TTC549 (cell line): ENCODE measurements at regions not wholly inside any gene's neighbourhood (a gene's known extent, or its start where the extent isn't known, plus 50 kb on each side); places are given as distances from the start of the nearest gene placed in this dataset.

Source experiments
- FAIRE-seq: peaks from 2 replicates; lab custom pipeline; 2012; peaks lifted over from hg19 to GRCh38; lab: Jason Lieb, UNC

DNA sequence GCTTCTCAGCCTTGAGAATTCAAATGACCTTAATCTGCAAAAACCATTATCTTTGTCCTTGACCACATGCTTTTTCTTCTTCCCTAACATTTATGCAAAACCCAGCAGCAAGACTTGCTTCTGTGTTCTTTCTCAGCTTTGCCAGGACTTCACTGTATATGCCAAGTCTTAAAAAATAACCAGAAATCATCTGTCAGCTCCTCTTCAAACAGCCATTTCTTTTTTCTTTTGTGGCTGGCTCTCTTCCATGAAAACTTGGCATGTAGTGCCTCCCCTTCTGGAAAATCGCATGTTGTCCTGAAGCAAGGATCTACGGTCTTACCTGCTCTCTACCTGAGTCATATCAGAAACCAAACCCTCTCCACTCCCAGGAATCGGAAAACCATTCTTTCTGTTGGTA is 364.9 kb downstream of the RPS29 start:
- no peak for FAIRE-seq

DNA sequence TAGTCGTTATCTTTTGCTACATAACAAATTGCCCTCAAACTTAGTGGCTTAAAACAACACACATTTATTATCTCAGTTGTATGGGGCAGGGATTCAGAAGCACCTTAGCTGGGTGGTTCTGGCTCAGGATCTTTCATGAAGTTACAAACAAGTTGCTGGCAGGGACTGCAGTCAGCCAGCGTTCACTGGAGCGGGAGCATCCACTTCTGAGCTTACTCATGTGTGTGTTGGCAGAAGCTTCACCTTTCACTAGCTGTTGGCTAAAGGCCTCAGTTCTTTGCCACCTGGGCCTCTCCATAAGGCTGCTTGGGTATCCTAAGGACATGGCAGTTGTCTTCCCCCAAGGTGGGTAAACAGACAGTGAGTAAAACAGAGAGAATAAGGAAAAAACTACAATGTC is 365.7 kb downstream of the RPS29 start:
- FAIRE-seq = no peak

DNA sequence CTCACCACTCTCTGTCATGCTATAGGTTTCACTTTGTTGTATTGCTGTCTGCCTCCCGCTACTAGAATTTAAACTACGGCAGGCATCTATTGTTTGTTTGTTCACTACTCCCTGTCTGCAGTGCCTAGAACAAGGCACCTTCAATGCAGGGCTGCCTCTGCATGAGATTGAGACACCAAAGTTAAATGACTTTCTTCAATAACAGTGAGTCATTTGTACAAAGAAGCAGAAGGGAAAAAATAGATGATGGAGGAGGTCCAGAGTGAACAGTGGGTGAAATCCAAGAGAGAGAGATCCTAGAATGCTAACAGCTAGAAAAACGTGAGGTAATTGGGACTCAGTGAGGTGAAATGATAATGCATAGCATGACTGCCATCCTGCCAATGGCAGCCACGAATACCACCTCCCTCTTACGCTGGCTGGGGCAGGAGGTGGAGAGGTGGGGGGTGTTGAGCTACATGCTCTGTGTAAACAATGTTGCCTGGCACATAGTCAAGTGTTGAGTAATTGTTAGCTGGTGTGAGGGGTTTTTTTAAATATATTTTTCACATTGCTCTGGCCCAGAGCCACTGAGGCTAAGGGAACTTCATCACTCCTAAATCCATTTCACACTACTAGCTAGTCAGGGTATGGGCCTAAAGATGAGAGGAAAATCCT is 367.6 kb downstream of the RPS29 start:
- FAIRE-seq = no peak

DNA sequence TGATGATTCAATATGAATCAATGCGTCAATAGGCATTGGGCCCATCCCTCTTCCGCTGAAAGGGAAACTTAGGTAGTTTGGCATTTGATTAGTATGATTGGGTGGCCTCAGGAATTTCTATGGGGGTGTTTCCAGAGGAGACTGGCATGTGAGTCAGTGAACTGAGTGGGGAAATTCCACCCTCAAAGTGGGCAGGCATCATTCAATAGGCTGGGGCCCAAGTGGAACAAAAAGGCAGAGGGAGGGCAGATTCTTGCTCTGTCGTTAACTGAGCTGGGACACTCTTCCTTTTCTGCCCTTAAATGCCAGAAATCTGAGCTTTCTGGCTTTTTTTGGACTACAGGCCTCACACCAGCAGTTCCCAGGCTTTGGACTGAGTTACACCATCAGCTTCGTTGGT is 373.5 kb downstream of the RPS29 start:
- FAIRE-seq = no peak

DNA sequence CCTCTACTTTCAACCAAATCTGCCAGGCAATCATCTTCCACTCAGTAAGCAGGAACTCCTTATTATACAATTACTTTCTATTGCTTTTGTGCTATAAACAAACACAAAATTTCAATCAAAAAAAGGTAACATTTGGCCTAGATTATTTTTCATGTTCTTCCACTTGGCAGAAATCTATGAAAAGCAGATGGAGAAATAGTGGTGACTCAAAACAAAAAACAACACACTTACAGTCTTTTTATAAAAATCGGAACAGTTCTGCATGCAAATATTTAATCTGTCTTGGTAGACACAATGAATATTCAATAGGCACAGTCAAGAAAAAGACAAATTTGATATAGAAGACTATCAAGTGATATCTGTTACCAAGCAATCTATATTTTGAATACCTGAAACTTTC is 376.8 kb downstream of the RPS29 start:
- no peak for FAIRE-seq

DNA sequence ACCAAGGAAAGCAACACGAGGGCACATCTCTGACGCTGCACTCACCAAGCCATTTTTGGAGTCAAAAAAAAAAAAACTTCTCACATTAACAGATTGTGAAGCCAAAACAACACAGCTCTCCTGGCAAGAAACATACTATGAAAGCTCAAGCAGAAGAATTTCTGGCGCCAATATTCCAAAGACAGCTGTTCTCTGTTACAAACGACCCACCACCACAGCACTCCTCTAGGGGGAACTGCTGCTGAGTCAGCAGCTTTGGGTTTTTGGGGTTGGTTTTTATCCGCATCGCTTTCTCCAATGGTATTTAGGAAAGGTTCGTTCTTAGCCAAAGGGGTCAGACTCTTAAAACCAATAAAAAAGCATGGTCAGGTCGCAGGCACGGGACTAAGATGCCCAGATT is 379.4 kb downstream of the RPS29 start:
- no peak for FAIRE-seq

DNA sequence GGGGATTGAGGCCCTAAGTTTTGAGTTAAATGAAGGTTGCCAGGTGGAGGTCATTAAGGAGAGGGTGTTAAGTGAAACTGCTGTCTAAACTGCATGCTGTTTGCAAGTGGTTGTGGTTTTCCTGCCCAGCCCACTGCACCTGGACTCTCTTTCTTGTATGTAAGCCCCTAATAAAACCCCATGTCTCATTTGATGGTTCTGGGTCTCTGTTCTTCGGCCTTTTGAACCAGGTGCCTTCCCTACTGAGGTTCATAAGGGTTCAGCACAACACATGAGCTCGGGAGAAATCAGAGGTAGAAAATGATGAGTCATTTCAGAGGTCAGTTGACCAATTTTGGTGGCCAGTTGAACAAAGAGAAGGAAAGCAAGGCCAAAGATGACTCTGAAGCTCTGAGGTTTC is 382.5 kb downstream of the RPS29 start:
- FAIRE-seq = no peak

DNA sequence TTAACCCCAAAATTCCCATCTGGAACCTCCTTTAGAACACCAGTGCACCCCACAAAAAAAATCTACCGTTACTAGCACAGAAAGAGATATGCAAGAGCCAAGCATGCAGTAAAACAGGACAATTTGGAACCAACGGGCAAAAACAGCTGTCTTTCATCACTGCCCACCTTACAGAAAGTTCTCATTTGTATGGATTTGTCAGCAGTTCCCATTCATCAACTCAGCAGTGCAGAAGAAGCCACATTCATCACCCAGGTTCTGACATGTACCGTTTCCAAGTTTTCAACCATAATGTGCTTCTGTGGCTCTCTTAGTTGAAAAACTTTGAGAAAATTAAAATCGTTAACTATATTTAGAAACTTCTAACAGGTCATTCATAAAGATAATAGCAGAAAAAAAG is 387.0 kb downstream of the RPS29 start:
- no peak for FAIRE-seq

DNA sequence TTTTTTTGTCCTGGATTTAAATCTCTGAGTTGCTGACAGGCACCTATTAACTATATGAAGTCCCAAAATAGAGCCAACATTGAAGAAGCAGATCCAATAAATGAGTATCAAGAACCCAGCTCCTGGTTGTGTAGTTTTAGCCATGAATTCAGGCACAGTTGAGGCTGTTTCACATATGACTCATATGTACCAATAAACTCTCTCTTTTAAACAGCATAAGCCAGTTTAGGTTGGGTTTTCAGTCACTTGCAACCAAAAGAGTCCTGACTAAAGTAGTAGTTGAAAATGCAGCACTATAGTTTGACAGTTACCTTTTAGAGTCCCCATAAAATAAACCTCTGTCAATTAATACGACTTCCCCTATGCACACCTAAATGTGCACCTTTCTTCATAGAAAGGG is 389.9 kb downstream of the RPS29 start:
- no peak for FAIRE-seq

DNA sequence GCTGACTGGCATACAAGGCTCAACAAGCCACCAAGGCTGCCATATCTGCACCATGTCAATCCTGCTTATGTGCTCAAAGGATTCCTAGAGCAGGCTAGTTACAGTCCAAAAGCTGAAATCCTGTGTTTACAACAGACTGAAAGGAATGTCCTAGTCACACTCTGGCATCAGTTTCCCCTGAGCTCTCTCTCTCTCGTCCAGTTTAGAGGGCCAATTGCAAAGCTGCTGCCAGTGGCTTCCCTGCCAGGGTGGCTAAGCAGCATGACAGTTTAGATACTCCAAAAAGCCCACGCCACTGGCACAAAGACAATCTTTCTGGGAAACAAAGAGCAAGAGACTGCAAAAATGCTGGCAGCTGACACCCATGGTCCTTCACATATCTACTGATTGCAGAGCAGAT is 392.1 kb downstream of the RPS29 start:
- no peak for FAIRE-seq

DNA sequence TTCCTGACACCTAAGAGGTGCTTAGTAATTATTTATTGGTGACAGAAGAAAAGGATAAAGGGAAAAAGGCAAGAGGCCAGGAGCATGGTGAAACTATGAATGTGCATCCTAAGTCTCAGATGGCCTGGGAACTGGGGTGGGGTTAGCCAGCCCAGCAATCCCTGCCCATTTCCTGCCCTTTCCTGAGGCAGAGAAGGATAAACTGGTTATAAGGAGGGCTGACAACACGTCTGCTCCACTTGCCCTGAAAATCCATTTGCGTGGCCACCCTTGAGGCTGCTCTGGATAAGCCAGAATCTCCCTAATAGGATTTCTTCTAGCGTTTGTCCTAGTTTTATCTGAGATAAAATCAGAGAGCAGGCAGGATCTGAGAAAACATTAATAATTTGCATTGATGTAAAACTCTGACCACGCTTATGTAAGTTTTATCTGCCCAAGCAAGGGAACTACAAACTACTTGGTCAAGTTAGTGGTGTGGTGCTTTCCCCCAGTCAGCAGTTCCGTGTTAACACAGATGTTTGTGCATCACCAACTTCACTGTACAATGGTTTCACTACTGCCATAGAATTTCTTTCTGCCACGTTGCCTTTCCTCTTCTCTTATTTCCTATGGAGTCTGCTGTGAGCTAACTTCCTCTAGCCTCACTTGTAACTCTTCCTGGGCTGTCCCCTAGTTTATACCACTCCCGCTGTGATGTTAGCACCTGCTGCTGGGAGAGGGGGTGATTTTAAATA is 392.7 kb downstream of the RPS29 start:
- no peak for FAIRE-seq

DNA sequence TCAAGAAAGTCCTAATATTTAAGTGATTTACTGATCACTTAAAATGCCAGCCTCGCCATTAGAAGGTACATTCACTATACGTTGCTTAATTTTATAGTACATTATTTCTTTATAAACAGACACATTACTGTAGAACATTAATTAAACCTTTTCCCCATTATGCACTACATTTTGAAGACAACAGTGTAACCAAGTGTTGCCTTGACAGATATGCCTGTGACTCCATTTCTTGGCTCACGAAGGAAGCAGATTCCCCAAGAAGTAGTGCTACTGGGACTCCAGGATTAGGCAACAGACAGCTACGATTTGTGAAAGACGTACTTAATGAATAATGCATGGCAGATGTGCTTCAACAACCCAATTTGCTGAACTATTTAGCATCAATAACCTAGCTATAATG is 394.8 kb downstream of the RPS29 start:
- no peak for FAIRE-seq

DNA sequence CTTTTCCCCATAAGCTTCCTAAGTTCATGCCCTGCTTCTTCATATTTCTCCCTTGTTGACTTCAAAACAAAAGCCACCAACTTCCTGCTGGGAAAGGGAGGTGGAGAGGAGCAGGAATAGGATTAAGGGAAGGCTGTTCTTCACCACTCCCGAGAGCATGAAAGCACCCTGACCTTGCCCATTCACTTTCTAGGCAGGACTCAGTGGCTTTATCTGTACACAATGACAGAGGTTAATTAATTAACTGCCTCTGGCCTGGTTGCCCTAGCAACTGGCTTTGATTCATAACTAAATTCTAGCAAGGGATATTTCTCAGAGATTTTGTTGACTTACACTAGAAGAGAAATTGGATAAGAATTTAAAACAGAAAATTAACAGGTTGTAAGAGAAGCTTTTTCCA is 396.8 kb downstream of the RPS29 start:
- FAIRE-seq = no peak

DNA sequence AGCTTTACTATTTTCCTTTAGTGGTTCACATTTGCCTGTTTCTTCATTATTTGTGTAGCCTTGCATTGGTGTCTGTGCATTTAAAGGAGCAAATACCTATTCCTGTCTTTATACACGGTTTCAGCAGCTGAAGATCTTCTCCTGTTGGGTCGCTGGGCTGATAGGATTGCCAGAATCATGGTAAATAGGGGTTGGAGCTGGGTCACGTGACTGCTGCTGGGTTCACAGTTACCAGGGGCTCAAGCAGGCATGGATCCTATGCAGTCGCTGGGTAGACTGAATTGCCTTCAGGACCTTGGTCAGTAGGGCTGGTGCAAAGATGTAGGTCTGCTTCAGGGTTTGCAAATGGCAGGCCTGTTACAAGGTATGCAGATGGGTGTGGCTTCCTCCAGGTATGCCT is 398.4 kb downstream of the RPS29 start:
- no peak for FAIRE-seq

DNA sequence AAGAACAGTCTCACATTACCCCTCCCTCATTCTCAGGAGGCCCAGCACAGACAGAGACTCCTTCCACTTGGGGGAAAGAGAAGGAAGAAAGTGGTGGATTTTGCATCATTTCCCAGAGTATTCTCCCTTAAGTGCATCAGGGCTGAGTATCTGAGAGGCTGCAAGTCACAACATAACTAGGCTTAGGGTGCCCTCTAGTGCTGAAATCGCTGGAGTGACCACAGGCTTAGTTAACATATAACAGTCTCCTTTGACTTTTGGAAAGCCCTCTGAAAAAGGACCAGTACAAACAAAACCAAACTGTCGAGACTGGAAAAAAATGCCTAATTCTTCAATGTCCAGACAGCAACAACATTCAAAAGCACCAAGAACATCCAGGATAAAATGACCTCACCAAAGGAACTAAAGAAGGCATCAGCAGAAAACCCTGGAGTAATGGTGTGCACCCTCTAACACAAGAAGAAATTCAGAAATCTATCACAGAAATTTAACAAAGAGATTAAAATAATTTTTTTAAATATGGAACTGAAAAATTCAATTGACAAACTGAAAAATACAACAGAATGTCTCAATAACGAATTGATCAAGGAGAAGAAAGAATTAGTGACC is 412.3 kb downstream of the RPS29 start:
- FAIRE-seq = peak; percentile 26

DNA sequence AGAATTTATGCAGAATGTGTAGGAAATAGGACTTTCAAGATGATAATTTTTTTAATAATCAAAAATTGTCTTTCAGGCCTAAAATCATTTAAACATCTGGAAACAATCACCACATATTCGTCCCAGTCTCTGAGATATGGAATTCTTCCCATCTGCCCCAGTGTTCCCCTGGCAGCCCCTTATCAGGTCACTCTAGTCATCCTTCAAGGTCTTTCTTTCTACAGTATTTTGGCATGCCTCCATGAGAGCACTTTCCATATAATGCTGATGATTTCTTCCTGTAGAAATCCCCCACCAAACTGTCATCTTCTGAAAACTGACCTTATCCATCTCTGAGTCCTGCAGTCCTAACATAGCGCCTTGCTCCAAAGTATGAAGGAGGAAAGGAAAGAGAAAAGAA is 422.1 kb downstream of the RPS29 start:
- FAIRE-seq = no peak

DNA sequence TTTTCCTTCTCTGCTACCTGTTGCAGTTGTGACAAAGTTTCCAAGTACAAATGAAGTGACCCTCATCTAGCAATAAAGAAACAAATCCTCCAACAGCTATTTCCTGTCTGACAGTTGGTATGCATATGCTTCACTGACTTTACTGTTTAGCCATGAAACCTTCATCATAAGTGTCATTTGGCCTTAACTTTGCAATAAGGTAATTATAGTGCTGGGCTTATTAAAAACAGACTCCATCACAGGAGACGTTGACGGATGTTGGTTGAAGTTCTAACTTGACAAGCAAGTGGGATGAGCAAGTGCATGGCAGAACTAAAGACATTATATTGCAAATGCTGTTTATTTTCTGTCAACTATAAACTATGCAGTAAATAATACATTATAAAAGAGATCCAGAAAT is 425.2 kb downstream of the RPS29 start:
- FAIRE-seq = no peak

DNA sequence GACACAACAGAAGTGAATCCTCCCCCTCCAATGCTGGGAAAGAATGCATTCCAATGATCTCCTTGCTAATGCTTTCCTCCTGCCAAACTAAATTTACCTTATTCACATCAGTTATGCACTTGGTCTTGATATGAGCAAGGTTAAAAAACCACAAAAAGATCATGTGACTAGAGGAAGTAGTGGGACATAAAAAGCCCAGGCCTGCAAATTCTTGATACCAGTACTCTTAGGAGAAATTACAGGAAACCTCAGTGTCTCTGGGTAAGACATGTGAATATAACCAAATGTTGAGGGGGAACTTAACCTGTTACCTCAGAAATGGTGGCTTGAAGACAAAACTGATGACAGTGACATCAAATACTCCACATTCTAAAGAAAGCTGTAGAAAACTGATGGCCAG is 427.1 kb downstream of the RPS29 start:
- no peak for FAIRE-seq

DNA sequence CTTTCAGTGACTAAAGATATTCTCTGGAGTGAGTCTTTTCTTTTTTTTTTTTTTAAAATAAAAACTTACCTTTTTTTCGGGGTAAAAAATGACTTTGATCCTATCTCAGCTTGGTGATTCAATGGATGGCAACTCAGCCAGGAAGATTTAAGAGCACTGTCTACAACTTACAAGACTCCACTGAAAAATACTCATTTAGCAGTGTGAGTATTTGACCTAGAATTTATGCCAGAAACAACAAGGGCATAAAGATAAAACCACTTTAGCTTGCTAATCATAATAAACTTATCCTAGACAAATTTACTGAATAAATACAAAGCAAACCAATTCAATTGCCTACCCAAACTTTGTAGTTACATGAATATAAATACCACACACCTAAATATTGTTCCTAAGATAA is 446.6 kb downstream of the RPS29 start:
- FAIRE-seq = no peak

DNA sequence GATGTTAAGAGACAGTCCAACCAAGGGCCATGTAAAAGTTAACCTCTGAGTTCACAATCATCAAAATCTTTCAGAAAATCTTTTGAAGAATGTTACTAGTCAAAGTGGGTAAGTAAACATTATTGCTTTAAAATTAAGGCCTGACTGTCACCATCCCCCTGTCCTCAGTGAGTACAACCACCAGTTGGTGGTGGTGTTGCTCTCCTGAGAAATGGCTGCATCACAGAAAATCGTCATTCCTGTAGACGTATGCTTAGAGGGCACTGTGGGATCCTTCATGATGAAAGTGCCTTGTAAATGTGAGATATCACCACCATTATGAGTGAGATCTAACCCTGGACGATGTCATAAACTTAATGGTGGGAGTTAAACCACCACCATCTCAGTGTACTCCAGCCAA is 451.2 kb downstream of the RPS29 start:
- no peak for FAIRE-seq

DNA sequence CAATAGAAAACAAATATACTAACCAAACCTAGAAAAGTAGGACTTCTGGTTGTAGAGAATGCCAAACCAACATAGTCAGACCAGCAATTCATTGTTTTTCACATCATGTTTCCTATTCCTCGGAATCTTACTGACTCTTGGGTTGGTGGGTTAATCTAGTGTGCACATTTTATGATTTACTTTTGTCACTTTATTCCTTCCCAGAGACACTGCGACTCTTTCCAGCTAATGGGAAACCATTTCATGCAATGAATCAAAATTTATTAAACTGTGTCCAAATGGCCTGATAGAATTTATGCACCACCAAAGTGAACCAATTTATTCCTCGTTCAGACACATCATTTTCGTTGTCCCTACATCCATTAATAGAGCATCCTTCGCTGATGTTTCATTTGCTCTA is 464.9 kb downstream of the RPS29 start:
- no peak for FAIRE-seq

DNA sequence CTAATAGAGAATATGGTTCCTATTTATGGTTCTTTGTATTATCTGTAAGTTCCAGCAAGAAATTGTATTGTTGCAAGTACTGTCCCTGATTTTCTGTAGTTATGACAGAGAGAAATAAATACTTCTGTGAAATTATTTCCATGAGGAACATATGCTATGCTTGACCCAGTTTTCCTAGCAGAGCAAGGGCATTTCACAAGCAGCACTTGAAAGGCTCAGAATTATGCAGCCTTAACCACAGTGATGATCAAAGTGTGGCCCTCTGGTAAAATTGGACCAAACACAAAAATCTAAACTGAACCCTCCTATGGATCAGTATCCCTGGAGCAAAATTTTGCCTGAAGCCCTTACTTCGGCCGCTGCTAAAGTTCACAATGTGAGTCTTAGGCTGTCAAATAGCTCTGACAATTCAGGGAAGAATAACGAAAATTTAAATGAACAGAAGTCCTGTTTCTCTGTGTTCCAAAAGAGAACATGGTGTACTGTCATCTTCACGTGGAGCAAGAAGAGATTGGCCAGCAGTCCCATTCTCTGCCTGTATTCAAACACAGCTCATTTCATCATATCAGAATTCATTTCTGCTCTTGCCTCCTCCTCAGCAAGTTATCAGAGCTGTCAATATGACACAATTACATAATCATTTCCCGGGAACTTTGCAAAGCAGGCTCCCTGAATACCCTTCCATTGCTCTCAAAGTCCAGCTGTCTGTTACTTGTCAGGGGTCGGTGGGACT is 471.9 kb downstream of the RPS29 start:
- no peak for FAIRE-seq
